Activated naive CD4-positive, alpha-beta T cell treated with anti-CD3 and anti-CD28 coated beads for 36 hours (primary cell): ENCODE measurements at regions not wholly inside any gene's neighbourhood (a gene's known extent, or its start where the extent isn't known, plus 50 kb on each side); places are given as distances from the start of the nearest gene placed in this dataset.
"Not testable (repeated sequence)": the region's sequence is repeated elsewhere in the genome, so short reads cannot be mapped to it uniquely, and the experiment has no call there.

ENCODE experiments used
- CTCF ChIA-PET: fragments of 350-600 bp; sonication (Branson Sonifier 250); formaldehyde crosslinking; loops from one replicate; lab custom pipeline; 2021; ENCODE audit warnings: antibody characterized with exemption; lab: Charles Lee
- DNase-seq: peaks from one replicate; pipeline ENCODE4 v3.0.0-alpha.2; 2020
- H3K27ac Mint-ChIP-seq: one replicate; pipeline ENCODE4 v1.8.0; 2021; ENCODE audit warnings: mild to moderate bottlenecking, mixed read lengths
- H3K27me3 Mint-ChIP-seq: one replicate; pipeline ENCODE4 v1.8.0; 2021; ENCODE audit warnings: low read depth, mixed read lengths
- H3K36me3 Mint-ChIP-seq: one replicate; pipeline ENCODE4 v1.8.0; 2021; ENCODE audit warnings: low read depth, mixed read lengths
- H3K4me1 Mint-ChIP-seq: one replicate; pipeline ENCODE4 v1.8.0; 2021; ENCODE audit warnings: low read depth, mixed read lengths
- H3K4me3 Mint-ChIP-seq: one replicate; pipeline ENCODE4 v1.8.0; 2021; ENCODE audit warnings: mild to moderate bottlenecking, moderate library complexity, mixed read lengths
- H3K9me3 Mint-ChIP-seq: one replicate; pipeline ENCODE4 v1.8.0; 2021; ENCODE audit warnings: mixed read lengths
- intact Hi-C: fragments of 100-400 bp; cut with micrococcal nuclease; formaldehyde crosslinking; loops from one replicate; pipeline ENCODE4 v1.15.1; 2023

GRCh38 chr6:139518556-139519091 lies 144.2 kb upstream of the CITED2 start:
- Mint-ChIP-seq H3K27ac (no peak overlapping the region), H3K36me3 (no peaks in the 10 kb centered on the region), H3K27me3 (peaks cover 2% of the 10 kb centered on the region), H3K4me1 (peaks cover 23% of the 10 kb centered on the region), H3K4me3 (no peak overlapping the region), H3K9me3 (no peaks in the 10 kb centered on the region)
- DNase-seq: no peak
- CTCF ChIA-PET: no interaction called here
- intact Hi-C loops: no loop called here

- intact Hi-C loops, CTCF ChIA-PET, H3K27me3 Mint-ChIP-seq, H3K36me3 Mint-ChIP-seq, H3K4me3 Mint-ChIP-seq, H3K9me3 Mint-ChIP-seq, H3K27ac Mint-ChIP-seq, DNase-seq: not testable (repeated sequence)
- peaks cover 22% of the 10 kb centered on the region for H3K4me1 Mint-ChIP-seq
These were observed 143.6 kb upstream of the CITED2 start for GRCh38 chr6:139517998-139518555.

- Mint-ChIP-seq H3K36me3 (no peaks in the 10 kb centered on the region), H3K9me3 (no peaks in the 10 kb centered on the region), H3K27ac (no peak overlapping the region), H3K4me3 (no peak overlapping the region), H3K4me1 (peaks cover 13% of the 10 kb centered on the region), H3K27me3 (no peaks in the 10 kb centered on the region)
- DNase-seq: no peak
- CTCF ChIA-PET: no interaction called here
- intact Hi-C loops: no loop called here
These were observed 141.1 kb upstream of the CITED2 start for GRCh38 chr6:139515511-139515910.

- Mint-ChIP-seq H3K27ac (no peak overlapping the region), H3K4me1 (peaks cover 7% of the 10 kb centered on the region), H3K4me3 (no peak overlapping the region), H3K27me3 (no peaks in the 10 kb centered on the region), H3K9me3 (no peaks in the 10 kb centered on the region), H3K36me3 (no peaks in the 10 kb centered on the region)
- CTCF ChIA-PET: no interaction called here
- intact Hi-C loops: no loop called here
- DNase-seq: no peak
These were observed 140.4 kb upstream of the CITED2 start for GRCh38 chr6:139514819-139515218.

- intact Hi-C loops: no loop called here
- H3K4me3 Mint-ChIP-seq: no peak overlapping the region
- peaks cover 1% of the 10 kb centered on the region for H3K4me1 Mint-ChIP-seq
- H3K27me3 Mint-ChIP-seq: no peaks in the 10 kb centered on the region
- H3K9me3 Mint-ChIP-seq: no peaks in the 10 kb centered on the region
- H3K27ac Mint-ChIP-seq: no peak overlapping the region
- no peaks in the 10 kb centered on the region for H3K36me3 Mint-ChIP-seq
- no peak for DNase-seq
- CTCF ChIA-PET: no interaction called here
These were observed 135.8 kb upstream of the CITED2 start for GRCh38 chr6:139510040-139510790.

- no peaks in the 10 kb centered on the region for H3K9me3 Mint-ChIP-seq
- intact Hi-C loops: no loop called here
- no peaks in the 10 kb centered on the region for H3K27me3 Mint-ChIP-seq
These were observed 134.7 kb upstream of the CITED2 start for GRCh38 chr6:139509167-139509566.

GRCh38 chr6:139508576-139508975 lies 134.1 kb upstream of the CITED2 start:
- Mint-ChIP-seq H3K4me3 (no peak overlapping the region), H3K27me3 (no peaks in the 10 kb centered on the region), H3K4me1 (no peaks in the 10 kb centered on the region), H3K9me3 (no peaks in the 10 kb centered on the region), H3K27ac (no peak overlapping the region), H3K36me3 (no peaks in the 10 kb centered on the region)
- CTCF ChIA-PET: no interaction called here
- no peak for DNase-seq
- intact Hi-C loops: no loop called here

More at GRCh38 chr6:139509167-139509566, 134.7 kb upstream of the CITED2 start:
- no peak overlapping the region for H3K27ac Mint-ChIP-seq
- DNase-seq: no peak
- no peaks in the 10 kb centered on the region for H3K36me3 Mint-ChIP-seq
- CTCF ChIA-PET: no interaction called here
- no peak overlapping the region for H3K4me3 Mint-ChIP-seq
- no peaks in the 10 kb centered on the region for H3K4me1 Mint-ChIP-seq

- DNase-seq: no peak
- H3K4me3 Mint-ChIP-seq: no peak overlapping the region
- intact Hi-C loops: no loop called here
- no peak overlapping the region for H3K27ac Mint-ChIP-seq
- no peaks in the 10 kb centered on the region for H3K4me1 Mint-ChIP-seq
- no peaks in the 10 kb centered on the region for H3K27me3 Mint-ChIP-seq
- CTCF ChIA-PET: no interaction called here
- H3K9me3 Mint-ChIP-seq: no peaks in the 10 kb centered on the region
- no peaks in the 10 kb centered on the region for H3K36me3 Mint-ChIP-seq
These were observed 133.6 kb upstream of the CITED2 start for GRCh38 chr6:139508023-139508422.

- H3K4me3 Mint-ChIP-seq: no peak overlapping the region
- no peak for DNase-seq
- no peaks in the 10 kb centered on the region for H3K4me1 Mint-ChIP-seq
- H3K36me3 Mint-ChIP-seq: no peaks in the 10 kb centered on the region
- intact Hi-C loops: no loop called here
- CTCF ChIA-PET: no interaction called here
- no peaks in the 10 kb centered on the region for H3K27me3 Mint-ChIP-seq
- no peaks in the 10 kb centered on the region for H3K9me3 Mint-ChIP-seq
- no peak overlapping the region for H3K27ac Mint-ChIP-seq
These were observed 126.5 kb upstream of the CITED2 start for GRCh38 chr6:139500977-139501376.

GRCh38 chr6:139498715-139499114 lies 124.3 kb upstream of the CITED2 start:
- Mint-ChIP-seq H3K27ac (no peak overlapping the region), H3K36me3 (no peaks in the 10 kb centered on the region), H3K9me3 (no peaks in the 10 kb centered on the region), H3K4me3 (no peak overlapping the region), H3K4me1 (no peaks in the 10 kb centered on the region), H3K27me3 (no peaks in the 10 kb centered on the region)
- CTCF ChIA-PET: no interaction called here
- intact Hi-C loops: no loop called here
- no peak for DNase-seq

GRCh38 chr6:139497345-139497961 lies 123.0 kb upstream of the CITED2 start:
- no peaks in the 10 kb centered on the region for H3K4me1 Mint-ChIP-seq
- no peaks in the 10 kb centered on the region for H3K36me3 Mint-ChIP-seq
- H3K9me3 Mint-ChIP-seq: no peaks in the 10 kb centered on the region
- H3K27ac Mint-ChIP-seq: no peak overlapping the region
- DNase-seq: no peak
- H3K27me3 Mint-ChIP-seq: no peaks in the 10 kb centered on the region
- intact Hi-C loops: no loop called here
- CTCF ChIA-PET: no interaction called here
- no peak overlapping the region for H3K4me3 Mint-ChIP-seq

GRCh38 chr6:139496654-139497344 lies 122.4 kb upstream of the CITED2 start:
- CTCF ChIA-PET: no interaction called here
- no peak overlapping the region for H3K27ac Mint-ChIP-seq
- H3K27me3 Mint-ChIP-seq: no peaks in the 10 kb centered on the region
- H3K4me3 Mint-ChIP-seq: no peak overlapping the region
- no peak for DNase-seq
- no peaks in the 10 kb centered on the region for H3K9me3 Mint-ChIP-seq
- intact Hi-C loops: no loop called here
- no peaks in the 10 kb centered on the region for H3K36me3 Mint-ChIP-seq
- H3K4me1 Mint-ChIP-seq: no peaks in the 10 kb centered on the region
